Glomerular visceral epithelial cell (primary cell): ENCODE measurements at regions not wholly inside any gene's neighbourhood (a gene's known extent, or its start where the extent isn't known, plus 50 kb on each side); places are given as distances from the start of the nearest gene placed in this dataset.

Experiments
- DNase-seq: peaks from one replicate; pipeline ENCODE4 v3.0.0-alpha.2; 2016; ENCODE audit errors: extremely low spot score

DNA sequence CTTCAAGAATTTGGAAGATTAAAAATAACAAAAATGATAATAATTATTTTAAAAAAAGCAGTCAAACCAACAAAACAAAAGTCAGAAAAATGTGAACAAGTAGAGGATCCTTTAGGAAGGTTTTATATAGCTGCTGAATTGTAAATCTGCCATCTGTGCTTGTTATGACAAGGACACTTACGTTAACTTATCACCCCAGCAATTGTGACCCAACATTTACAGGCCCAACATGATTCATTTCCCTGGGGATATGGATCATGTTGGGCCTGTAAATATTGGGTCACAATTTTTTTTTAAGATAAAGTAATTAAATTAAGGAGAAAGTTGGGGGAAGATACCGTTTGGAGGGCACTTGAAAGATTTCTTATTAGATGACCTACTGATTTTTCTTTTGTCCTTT lies 261.4 kb upstream of the HABP2 start:
- no peak for DNase-seq

DNA sequence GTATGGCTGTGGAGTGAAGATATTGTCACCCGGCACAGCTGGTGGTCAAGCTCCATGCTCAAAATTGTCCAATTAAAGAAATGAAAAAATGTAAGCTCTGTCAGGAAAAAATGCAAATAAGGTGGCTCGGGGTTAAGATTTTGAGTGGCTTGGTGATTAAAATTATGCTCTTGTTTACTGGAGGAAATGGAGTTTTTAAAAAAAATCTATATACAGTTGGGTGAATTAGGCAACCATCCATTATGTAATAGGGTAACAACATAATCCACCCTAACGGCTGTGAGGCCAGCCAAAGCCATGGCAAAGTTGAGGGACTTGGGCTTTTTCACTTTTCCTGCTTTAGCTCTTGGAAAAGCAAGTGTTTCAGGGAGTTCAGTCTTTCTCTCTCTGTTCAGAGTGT lies 260.8 kb upstream of the HABP2 start:
- DNase-seq: no peak

DNA sequence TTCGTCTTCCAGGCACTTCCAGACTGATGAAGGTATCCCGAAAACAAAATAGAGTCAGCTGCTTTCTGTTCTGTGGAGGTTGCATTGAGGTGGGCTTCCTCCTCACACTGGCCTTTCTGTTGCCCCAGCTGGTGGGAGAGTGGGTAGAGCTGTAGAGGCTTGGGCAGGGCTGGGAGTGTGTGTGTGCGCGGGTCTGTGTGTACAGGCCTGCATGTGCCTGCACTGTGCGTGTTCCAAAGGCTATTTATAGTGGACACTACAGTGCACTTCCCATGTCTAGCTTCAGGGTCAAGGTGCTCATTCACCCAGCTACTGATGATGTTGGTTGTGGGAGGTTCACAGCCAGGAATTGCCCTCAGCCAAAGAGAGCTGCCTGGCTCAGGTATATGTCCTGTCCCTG lies 260.1 kb upstream of the HABP2 start:
- no peak for DNase-seq

DNA sequence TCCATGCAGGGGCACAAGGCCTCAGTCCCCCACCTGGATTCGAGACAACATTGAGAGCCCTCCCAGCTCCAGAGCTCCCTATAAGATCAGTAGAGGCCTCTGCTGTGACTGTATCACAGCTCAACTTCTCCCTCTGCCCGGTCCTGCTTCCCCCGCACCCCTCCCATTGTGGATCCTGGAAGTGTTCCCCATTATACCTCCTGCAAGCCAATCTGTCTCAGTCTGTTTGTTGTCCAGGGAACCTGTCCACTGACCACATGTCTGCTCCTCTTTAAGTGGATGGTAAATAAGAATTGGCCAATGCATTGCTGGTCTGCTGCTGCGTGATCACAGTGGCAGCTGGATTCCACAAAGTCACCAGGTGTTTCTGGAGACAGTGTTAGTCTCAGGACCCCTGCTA lies 259.7 kb upstream of the HABP2 start:
- no peak for DNase-seq

GRCh38 chr10:113294868-113295267 lies 258.0 kb upstream of the HABP2 start:
- no peak for DNase-seq

- no peak for DNase-seq
Measured at GRCh38 chr10:113297226-113297625, 255.6 kb upstream of the HABP2 start.

- DNase-seq: no peak
Measured at GRCh38 chr10:113298616-113299015, 254.2 kb upstream of the HABP2 start.

DNA sequence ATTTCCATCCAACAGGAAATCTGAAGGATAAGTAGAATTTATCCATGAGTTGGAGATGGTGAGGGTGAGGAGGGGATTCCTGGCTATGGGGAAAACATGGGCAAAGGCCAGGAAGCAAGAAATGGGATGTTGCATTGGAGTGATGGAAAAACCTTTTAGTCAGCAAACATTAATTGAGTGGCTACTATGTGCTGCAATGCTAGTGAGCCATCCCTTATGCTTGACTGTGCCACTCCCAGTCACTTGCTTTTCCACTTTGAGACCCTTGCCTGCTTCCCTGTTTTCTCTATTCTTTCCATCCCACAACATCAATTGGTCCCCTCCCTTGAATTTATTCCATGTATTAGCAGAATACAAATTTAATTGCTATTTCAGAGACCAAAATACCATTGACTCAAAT lies 252.7 kb upstream of the HABP2 start:
- no peak for DNase-seq

DNA sequence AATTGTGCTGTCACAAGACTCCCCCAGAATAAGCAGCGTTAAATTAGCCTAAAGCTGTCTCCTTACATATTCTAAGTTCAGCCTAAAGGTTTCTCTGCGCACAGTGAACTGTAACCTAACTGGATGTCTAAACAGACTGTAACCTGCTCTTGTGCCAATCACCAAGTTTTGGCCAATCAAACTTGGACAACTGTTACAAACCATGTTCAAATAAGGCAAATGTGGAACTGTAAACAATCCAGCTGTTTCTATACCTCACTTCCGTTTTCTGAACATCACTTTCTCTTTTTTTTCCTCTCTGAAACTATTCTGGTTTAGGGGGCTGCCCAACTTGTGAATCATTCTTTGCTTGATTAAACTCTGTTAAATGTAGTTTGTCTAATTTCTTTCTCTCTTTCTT lies 252.2 kb upstream of the HABP2 start:
- no peak for DNase-seq

GRCh38 chr10:113301342-113301984 lies 251.4 kb upstream of the HABP2 start:
- DNase-seq: no peak

GRCh38 chr10:113302062-113302461 lies 250.8 kb upstream of the HABP2 start:
- no peak for DNase-seq

DNA sequence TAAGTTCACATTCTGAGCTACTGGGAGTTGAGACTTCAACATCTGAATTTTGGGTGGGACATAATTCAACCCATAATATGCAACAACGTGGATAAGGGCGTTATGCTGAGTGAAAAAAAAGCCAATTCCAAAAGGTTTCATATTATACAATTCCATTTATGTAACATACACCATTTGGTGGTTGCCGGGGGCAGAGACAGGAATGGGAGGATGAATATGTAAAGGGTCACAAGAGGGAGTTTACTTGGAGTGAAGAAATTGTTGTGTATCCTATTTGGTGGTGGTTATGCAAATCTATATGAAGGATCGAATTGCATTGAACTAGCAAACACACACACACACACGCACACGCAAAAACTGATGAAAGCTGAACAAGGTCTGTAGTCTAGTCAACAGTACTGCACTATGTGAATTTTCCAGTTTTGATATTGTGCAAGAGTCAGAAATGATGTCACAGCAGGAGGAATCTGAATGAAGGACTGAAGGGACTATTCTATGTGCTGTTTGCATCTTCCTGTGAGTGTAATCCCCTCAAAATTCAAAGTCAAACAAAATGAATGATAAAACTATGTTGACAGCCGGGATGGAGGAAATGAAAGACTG lies 249.2 kb upstream of the HABP2 start:
- DNase-seq: no peak

DNA sequence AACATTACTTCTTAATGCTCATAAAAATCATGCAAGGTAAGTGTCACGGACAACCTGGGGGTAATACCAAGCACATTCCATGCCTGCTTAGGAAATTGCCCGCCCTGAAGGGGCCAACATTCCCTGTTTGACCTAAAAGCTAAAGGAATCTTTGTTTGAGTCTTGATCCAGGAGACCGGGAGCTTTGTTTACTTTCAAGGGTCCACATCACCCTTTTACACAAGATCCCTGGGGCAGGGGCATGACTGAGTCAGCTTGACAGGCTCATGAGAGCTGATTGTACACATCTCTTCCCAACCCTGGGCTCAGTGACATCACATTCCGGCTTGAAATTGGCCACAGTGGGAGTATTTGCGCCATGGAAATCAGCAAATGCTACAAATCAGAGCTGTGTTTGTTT lies 248.1 kb upstream of the HABP2 start:
- no peak for DNase-seq

DNA sequence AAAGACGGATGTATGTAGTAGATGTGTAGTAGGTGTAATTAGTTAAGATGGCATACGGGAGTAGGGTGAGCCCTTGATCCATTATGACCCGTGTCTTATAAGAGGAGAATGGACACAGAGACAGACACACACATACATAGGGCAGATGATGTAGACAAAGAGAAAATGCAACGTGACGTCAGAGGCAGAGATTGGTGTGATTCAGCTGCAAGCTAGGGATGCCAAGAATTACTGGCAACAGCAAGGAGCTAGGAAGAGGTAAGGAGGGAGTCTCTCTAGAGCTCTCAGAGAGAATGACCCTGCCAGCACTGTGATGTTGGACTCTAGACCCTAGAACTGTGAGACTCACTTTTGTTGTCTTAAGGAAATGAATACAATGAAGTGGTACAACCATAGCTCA lies 247.0 kb upstream of the HABP2 start:
- DNase-seq: no peak

DNA sequence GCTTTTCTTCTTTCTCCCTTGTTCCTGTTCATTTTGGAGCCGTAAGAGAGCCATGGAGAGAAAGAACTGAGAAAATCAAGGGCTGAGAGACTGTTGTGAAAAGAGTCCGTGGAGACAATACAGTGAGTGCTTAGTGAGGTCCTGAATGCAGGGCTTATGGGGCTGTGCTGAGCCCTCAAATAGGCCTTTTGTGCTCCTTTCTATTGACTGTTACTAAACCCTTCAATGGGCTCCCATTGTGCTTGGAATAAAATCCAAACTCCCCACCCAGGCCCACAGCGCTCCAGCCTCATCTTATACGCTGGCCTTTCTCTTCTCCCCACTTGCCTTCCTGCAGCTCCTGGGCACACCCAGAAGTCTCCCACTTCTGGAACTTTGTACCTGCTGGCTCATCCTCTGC lies 243.1 kb upstream of the HABP2 start:
- no peak for DNase-seq

- no peak for DNase-seq
Measured at GRCh38 chr10:113310347-113310746, 242.5 kb upstream of the HABP2 start.

DNA sequence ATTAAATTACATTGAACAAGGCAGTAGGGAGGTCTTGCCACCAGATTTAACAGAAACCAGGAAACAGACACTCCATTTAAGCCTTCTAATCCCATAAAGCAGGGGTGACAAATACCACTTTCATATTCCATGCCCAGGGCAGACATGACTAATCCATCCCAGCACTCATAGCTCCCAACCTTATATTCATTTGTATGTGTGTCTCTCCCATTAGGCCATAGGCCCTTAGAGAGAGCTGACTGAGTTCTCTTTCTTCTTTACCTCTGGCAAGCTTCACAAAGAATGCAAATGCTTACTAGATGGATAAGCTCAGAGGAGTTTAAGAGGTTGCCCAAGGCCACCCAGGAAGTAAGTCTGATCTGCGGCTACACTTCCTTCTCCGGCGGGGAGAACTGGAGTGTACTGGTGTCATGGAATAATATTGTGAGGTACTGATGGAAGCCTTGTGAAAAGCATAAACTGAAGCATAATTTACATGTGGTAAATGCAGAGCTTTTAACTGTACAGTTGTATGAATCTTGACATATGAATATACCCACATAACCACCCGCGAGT lies 239.7 kb upstream of the HABP2 start:
- DNase-seq: no peak

- DNase-seq: no peak
Measured at GRCh38 chr10:113313722-113314121, 239.1 kb upstream of the HABP2 start.

DNA sequence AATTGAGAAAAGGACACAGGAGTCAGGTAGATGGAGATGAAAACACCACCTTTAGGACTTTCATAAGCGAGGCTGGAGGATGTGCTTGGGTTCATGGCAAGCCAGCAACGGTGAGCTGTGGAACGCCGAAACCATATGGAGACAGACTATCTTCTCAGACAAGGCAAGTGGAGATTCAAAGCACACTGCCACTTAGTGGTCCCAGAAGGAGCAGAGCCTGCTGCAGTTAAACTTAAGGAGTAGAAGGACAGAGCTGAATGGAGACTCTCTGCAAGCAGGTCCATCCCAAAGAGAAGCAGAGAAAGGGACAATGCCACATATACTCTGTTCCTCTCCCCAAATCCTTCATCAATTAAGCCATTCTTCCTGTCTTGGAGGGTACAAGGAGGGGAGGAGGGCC lies 236.3 kb upstream of the HABP2 start:
- no peak for DNase-seq

DNA sequence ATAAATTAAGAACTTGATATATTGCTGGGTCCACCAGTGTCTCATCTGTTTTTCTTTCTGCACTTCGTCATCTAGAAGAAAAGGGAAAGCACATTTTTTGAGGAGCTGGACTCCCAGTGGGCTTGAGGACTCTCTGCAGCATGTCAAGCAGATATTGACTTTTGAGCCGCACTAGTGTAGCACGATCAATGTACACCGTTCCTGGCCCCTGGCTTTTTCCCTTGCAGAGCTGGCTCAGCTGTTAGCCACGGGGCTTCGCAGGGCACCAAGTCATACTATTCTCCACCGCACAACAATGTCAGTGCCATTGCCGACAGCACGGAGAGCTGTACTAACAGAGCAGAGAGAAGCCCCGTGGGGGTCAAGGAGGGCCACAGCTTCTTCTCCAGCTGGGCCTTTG lies 235.4 kb upstream of the HABP2 start:
- no peak for DNase-seq

DNA sequence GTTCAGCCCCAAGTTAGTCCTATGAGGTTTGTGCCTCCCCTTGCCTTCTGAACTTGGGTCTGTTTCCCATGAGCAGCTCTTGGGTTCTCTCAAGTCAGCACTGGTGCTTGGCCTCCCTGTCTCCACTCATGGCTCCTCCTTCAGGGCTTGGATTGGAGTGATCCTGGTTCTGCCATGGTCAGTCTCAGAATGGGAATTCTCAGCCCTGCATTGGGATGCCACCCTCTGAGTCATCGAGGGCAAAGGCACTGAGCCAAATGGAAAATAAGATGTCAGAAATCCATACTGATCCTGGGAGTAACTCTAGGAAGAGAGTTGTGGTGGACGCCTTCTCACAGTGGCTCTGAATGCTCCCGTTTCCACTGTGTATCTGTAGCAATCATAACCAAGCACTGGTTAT lies 233.4 kb upstream of the HABP2 start:
- DNase-seq: peak; percentile 25

DNA sequence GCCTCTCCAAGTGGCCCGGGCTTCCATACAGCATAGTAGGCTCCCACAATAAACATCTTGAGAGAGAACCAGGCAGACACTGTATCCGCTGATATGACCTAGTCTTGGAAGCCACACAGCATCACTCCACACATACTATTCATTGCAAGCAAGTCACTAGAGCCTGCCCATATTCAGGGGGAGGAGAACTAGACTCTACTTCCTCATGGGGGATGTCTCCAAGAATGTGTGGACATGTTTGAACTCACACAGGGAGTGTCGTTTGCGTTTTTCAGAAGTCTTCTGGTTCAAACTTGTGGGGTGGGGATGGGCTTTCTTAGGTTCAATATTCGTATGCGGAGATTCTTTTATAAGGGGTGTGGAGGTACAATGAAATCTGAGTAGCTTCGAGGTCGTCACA lies 232.6 kb upstream of the HABP2 start:
- DNase-seq: no peak

DNA sequence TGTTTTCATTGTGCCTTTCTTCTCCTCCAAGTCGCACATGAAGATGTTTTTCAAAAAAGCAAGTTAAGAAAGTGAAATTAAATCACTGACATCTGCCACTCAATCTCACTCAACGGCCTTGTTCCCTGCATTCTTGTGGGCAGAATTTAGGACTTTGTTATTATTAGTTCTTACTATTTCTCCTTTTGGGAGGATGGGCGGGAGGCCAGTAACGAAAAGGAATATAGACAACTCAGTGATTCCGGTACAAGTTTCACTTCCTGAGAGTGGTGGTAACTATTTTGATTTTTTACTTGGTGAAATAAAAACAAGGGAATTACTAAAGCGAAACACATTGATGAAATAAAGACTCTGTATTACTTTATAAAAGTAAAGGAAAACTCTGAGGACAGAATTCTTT lies 231.9 kb upstream of the HABP2 start:
- no peak for DNase-seq

DNA sequence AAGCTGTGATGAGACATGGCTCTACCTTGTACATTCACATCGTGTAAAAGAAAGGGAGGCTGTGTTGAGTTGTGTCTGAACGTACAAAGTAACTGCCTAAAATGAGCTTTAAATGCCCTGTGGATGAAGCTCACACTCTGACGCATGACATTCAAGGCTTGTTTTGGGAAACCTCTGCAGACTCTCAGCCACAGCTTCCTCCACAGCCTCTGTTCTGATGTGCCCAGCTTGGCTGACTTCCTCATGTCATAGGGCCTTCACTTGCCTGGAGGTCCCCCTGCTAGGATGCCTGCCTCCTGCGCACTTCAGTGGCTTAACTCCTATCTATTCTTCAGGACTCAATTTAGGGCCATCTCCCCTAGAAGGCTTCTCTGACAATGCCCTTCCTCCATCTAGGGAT lies 230.0 kb upstream of the HABP2 start:
- no peak for DNase-seq
